ENCODE measurements at regions not wholly inside any gene's neighbourhood (a gene's known extent, or its start where the extent isn't known, plus 50 kb on each side); places are given as distances from the start of the nearest gene placed in this dataset.

DNA sequence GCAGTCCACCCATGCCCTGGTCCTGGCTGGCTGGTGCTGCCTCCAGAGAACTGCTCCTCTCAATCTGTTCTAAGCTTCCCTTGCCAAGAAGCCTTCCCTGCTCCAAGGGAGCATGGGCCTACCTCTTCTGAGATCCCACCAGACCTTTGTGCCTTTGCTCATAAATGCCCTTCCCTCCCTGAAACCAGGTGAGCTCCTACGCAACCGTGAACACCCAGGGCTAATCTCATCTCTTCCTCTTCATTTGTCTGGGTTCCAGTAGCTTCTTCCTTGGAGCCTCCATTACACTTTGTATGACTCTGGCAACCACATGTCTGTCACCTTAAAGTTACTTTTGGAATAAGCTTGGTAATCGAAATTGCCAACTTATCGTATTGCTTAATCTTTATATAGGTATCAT is 270.6 kb downstream of the PBX3 start:
- H3K4me3 ChIP-seq, result no peak overlapping the region
- no peaks in the 10 kb centered on the region for H4K20me1 ChIP-seq (ENCODE audit: control insufficient read depth, insufficient read depth)
- H3K27me3 ChIP-seq (replicated peaks in 1 of 2; ENCODE audit: control insufficient read depth in 2 of 2, insufficient read depth in 2 of 2, low read length in 1 of 2), result no peaks in the 10 kb centered on the region; a peak in 1 of 4 replicates
- no peak overlapping the region for H3K27ac ChIP-seq (ENCODE audit: control insufficient read depth, insufficient read depth)
- 80% methylated on average over 4 of the region's 4 CpGs for WGBS (ENCODE audit: insufficient coverage, insufficient replicate concordance, low lambda C conversion rate, missing lambda C conversion rate)
- H3K4me2 ChIP-seq (ENCODE audit: control insufficient read depth, insufficient read depth), result no peak overlapping the region
- DNase-seq (ENCODE audit: low read depth, low spot score) (no peak), ATAC-seq (no peak), FAIRE-seq (no peak)
- in situ Hi-C loops (cut with MboI) (no loop called here), intact Hi-C loops (cut with micrococcal nuclease; ENCODE audit: unreplicated experiment) (no loop called here)
- H2AFZ ChIP-seq (ENCODE audit: control insufficient read depth, low read depth, low read length), result no peak overlapping the region
- TF ChIP-seq SIN3A (IDR thresholded peaks at IDR 0.05; ENCODE audit: low read depth, low read length), result no peak
- no peak for TF ChIP-seq BRCA1 (IDR thresholded peaks at IDR 0.05; ENCODE audit: low read depth, low read length)
- TF ChIP-seq, protein P1, sequence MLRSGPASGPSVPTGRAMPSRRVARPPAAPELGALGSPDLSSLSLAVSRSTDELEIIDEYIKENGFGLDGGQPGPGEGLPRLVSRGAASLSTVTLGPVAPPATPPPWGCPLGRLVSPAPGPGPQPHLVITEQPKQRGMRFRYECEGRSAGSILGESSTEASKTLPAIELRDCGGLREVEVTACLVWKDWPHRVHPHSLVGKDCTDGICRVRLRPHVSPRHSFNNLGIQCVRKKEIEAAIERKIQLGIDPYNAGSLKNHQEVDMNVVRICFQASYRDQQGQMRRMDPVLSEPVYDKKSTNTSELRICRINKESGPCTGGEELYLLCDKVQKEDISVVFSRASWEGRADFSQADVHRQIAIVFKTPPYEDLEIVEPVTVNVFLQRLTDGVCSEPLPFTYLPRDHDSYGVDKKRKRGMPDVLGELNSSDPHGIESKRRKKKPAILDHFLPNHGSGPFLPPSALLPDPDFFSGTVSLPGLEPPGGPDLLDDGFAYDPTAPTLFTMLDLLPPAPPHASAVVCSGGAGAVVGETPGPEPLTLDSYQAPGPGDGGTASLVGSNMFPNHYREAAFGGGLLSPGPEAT (IDR thresholded peaks at IDR 0.05; ENCODE audit: low read depth), result no peak
- no peaks in the 10 kb centered on the region for H3K36me3 ChIP-seq (ENCODE audit: control insufficient read depth in 2 of 2, insufficient read depth in 2 of 2, low read length in 1 of 2)
- no peak overlapping the region for H3K9ac ChIP-seq (ENCODE audit: control insufficient read depth, insufficient read depth, low read length)
- ChIA-PET SMC1A (ENCODE audit: uncharacterized antibody, unreplicated experiment) (no interaction called here), POLR2A (interaction anchor here (0.6 kb wide), 1 partner anchor 259 kb away, joined by 3 read pairs; no protein-coding TSS in a partner anchor), CTCF (interaction anchor here (1.1 kb wide), 1 partner anchor 9 kb away, joined by 3 read pairs; no protein-coding TSS in a partner anchor), RAD21 (ENCODE audit: unreplicated experiment) (no interaction called here)
- H3K79me2 ChIP-seq (ENCODE audit: control insufficient read depth, insufficient read depth, low read length), result no peaks in the 10 kb centered on the region
- no peaks in the 10 kb centered on the region for H3K4me1 ChIP-seq (ENCODE audit: control insufficient read depth, insufficient read depth, low read length)
- no TSS peak for BruUV-seq (replicated peaks)
- no peaks in the 10 kb centered on the region for H3K9me3 ChIP-seq (replicated peaks; ENCODE audit: control insufficient read depth, insufficient read depth, low read length)

DNA sequence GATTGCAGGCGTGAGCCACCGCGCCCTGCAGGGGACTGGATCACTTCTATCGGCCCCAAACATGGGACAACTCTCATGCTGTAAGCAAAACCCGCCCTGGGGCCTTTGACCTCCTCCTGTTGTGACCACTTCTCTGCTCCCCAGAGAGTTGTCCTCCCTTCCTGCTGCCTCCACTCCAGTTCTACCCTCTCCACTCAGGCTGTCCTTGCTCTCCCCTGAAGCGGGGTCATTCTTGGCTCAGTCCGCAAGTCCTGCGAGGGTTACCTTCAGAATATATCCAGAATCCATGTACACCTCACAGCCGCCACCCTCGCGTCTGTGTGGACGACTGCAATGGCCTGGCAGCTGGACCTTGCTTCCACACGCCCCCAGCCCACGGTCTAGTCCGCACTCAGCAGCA is 273.7 kb downstream of the PBX3 start:
- intact Hi-C loops (cut with micrococcal nuclease; ENCODE audit: unreplicated experiment) (no loop called here), in situ Hi-C loops (cut with MboI) (no loop called here)
- ATAC-seq, result no peak
- H3K9me3 ChIP-seq (replicated peaks; ENCODE audit: control insufficient read depth, insufficient read depth, low read length), result no peaks in the 10 kb centered on the region
- no peaks in the 10 kb centered on the region for H3K36me3 ChIP-seq (ENCODE audit: control insufficient read depth in 2 of 2, insufficient read depth in 2 of 2, low read length in 1 of 2)
- ChIA-PET POLR2A (no interaction called here), CTCF (no interaction called here), RAD21 (ENCODE audit: unreplicated experiment) (no interaction called here), SMC1A (ENCODE audit: uncharacterized antibody, unreplicated experiment) (no interaction called here)
- H3K27me3 ChIP-seq (replicated peaks in 1 of 2; ENCODE audit: control insufficient read depth in 2 of 2, insufficient read depth in 2 of 2, low read length in 1 of 2), result no peaks in the 10 kb centered on the region; a peak in 1 of 4 replicates
- WGBS (ENCODE audit: insufficient coverage, insufficient replicate concordance, low lambda C conversion rate, missing lambda C conversion rate), result 64% methylated on average over 15 of the region's 15 CpGs
- BruUV-seq (replicated peaks), result no TSS peak
- no peak overlapping the region for H3K9ac ChIP-seq (ENCODE audit: control insufficient read depth, insufficient read depth, low read length)
- H4K20me1 ChIP-seq (ENCODE audit: control insufficient read depth, insufficient read depth), result no peaks in the 10 kb centered on the region
- FAIRE-seq, result no peak
- DNase-seq (ENCODE audit: low read depth, low spot score), result no peak
- no peaks in the 10 kb centered on the region for H3K79me2 ChIP-seq (ENCODE audit: control insufficient read depth, insufficient read depth, low read length)
- TF ChIP-seq RUNX3 (IDR thresholded peaks at IDR 0.05; ENCODE audit: low read length) (no peak), JUND (IDR thresholded peaks at IDR 0.05; ENCODE audit: low read depth, low read length) (no peak), SPI1 (IDR thresholded peaks at IDR 0.05; ENCODE audit: borderline replicate concordance, insufficient read depth, low read depth, low read length) (no peak), SMAD5 (IDR thresholded peaks at IDR 0.05; ENCODE audit: low read depth) (no peak), EZH2 (IDR thresholded peaks at IDR 0.05; ENCODE audit: borderline replicate concordance, control insufficient read depth, low read depth, low read length) (no peak)
- H3K4me1 ChIP-seq (ENCODE audit: control insufficient read depth, insufficient read depth, low read length), result no peaks in the 10 kb centered on the region
- H3K27ac ChIP-seq (ENCODE audit: control insufficient read depth, insufficient read depth), result no peak overlapping the region
- H3K4me2 ChIP-seq (ENCODE audit: control insufficient read depth, insufficient read depth), result no peak overlapping the region
- no peak overlapping the region for H3K4me3 ChIP-seq
- H2AFZ ChIP-seq (ENCODE audit: control insufficient read depth, low read depth, low read length), result no peak overlapping the region

Data from GM12878 (cell line).